ENCODE measurements at regions not wholly inside any gene's neighbourhood (a gene's known extent, or its start where the extent isn't known, plus 50 kb on each side); places are given as distances from the start of the nearest gene placed in this dataset.
"Not testable (repeated sequence)": the region's sequence is repeated elsewhere in the genome, so short reads cannot be mapped to it uniquely, and the experiment has no call there.

DNA sequence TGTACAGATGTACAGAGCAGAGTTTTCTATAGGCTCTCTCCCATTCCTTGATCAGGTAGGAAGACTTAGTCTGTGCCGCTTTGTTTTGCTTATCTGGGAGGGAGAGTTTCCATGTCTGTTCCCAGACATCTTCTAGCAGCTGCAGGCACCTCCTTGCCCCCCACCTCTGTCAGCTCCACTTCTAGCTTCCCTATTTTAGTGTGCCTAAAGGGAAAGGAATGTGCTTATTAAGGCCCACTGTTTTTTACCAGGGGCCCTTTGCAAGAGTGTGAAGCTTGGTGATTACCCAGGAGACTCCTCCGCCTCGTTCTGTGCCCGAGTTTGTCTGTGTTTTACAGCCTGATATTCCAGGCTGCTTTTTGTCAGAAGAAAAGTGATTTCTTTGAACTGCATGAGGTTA lies 1984.4 kb downstream of the OLFM4 start:
- DNase-seq (ENCODE audit: low read depth, low spot score): no peak
- no peaks in the 10 kb centered on the region for H3K36me3 ChIP-seq (ENCODE audit: insufficient read depth, low read length)
- peak overlapping the region; percentile 7; the same call in 1 of the 2 replicates for H3K27ac ChIP-seq
- no peaks in the 10 kb centered on the region for H3K9me3 ChIP-seq (ENCODE audit: low read depth, low read length)
- TF ChIP-seq POLR2AphosphoS5 (IDR thresholded peaks at IDR 0.05; ENCODE audit: borderline replicate concordance, low read depth, low read length): no peak
- no peak for TF ChIP-seq EZH2 (IDR thresholded peaks at IDR 0.05)
- no peak for TF ChIP-seq FOXP2 (optimal IDR thresholded peaks at IDR 0.05; ENCODE audit: control extremely low read depth, extremely low read length, insufficient read depth)
- peak overlapping the region; percentile 9; the same call in 1 of the 2 replicates for H3K4me3 ChIP-seq
- peak overlapping the region; percentile 35 for H3K9ac ChIP-seq (ENCODE audit: insufficient read length)

DNA sequence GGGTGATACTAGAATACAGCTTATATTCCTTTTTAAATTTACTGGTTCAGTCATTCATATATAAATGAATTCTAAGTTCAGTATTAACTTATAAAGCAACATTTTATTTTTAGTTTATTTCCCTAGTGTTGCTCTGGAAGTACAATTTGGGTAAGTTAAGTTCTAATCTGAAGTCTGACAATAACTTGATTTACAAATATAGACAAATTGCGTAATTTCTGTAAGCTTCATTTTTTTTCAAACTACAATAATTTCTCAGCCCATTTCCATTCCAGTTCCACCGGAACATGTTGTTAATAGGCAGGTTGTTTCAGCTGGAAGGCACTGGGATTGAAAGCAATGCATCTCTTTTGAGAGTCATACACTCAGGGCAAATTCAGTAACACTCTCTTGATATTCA lies 2000.7 kb downstream of the OLFM4 start:
- TF ChIP-seq POLR2AphosphoS5 (IDR thresholded peaks at IDR 0.05; ENCODE audit: borderline replicate concordance, low read depth, low read length) (no peak), FOXP2 (optimal IDR thresholded peaks at IDR 0.05; ENCODE audit: control extremely low read depth, extremely low read length, insufficient read depth) (no peak), EZH2 (IDR thresholded peaks at IDR 0.05) (no peak)
- H3K4me3 ChIP-seq: no peak overlapping the region
- no peak overlapping the region for H3K27ac ChIP-seq
- no peaks in the 10 kb centered on the region; the same call in 1 of the 2 replicates for H3K9me3 ChIP-seq (ENCODE audit: low read depth, low read length)
- no peak overlapping the region for H3K9ac ChIP-seq (ENCODE audit: insufficient read length)
- no peaks in the 10 kb centered on the region for H3K36me3 ChIP-seq (ENCODE audit: insufficient read depth, low read length)
- DNase-seq (ENCODE audit: low read depth, low spot score): no peak

DNA sequence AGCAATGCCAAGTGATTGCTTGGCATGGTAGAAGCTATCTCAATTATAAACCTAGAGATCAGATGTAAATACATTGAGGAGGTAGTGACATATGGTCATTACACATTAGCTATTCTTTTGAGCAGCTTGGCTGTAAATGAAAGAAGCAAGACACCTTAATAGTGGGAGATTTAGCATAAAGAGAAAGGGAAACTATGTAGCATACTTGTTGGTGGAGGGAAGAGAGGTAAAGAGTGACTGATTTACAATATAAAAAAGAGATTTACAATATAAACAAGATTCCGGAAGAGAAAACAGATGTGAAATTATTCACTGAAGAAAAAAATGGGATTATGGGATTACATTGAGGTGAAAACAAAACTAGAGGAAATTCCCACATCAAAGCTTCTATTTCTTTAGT lies 2009.6 kb downstream of the OLFM4 start:
- H3K9me3 ChIP-seq (ENCODE audit: low read depth, low read length): no peaks in the 10 kb centered on the region
- no peak for DNase-seq (ENCODE audit: low read depth, low spot score)
- TF ChIP-seq FOXP2 (optimal IDR thresholded peaks at IDR 0.05; ENCODE audit: control extremely low read depth, extremely low read length, insufficient read depth): no peak
- TF ChIP-seq POLR2AphosphoS5 (IDR thresholded peaks at IDR 0.05; ENCODE audit: borderline replicate concordance, low read depth, low read length): no peak
- no peak for TF ChIP-seq EZH2 (IDR thresholded peaks at IDR 0.05)
- no peak overlapping the region for H3K27ac ChIP-seq
- H3K36me3 ChIP-seq (ENCODE audit: insufficient read depth, low read length): no peaks in the 10 kb centered on the region; the same call in 1 of the 2 replicates
- H3K9ac ChIP-seq (ENCODE audit: insufficient read length): no peak overlapping the region
- no peak overlapping the region for H3K4me3 ChIP-seq

DNA sequence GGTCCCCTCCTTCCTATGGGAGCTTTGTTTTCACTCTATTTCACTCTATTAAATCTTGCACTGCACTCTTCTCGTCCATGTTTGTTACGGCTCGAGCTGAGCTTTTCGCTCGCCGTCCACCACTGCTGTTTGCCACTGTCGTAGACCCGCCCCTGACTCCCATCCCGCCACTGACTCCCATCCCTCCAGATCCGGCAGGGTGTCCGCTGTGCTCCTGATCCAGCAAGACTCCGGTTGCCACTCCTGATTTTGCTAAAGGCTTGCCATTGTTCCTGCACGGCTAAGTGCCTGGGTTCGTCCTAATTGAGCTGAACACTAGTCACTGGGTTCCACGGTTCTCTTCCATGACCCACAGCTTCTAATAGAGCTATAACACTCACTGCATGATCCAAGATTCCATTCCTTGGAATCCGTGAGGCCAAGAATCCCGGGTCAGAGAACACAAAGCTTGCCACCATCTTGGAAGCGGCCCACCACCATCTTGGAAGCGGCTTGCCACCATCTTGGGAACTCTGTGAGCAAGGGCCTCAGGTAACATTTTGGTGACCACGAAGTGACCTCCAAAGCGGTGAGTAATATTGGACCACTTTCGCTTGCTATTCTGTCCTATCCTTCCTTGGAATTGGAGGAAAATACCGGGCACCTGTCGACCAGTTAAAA lies 2025.4 kb downstream of the OLFM4 start:
- H3K27ac ChIP-seq; H3K36me3 ChIP-seq (ENCODE audit: insufficient read depth, low read length); H3K9ac ChIP-seq (ENCODE audit: insufficient read length); H3K4me3 ChIP-seq; DNase-seq (ENCODE audit: low read depth, low spot score); H3K9me3 ChIP-seq (ENCODE audit: low read depth, low read length): not testable (repeated sequence)

- not testable (repeated sequence) for DNase-seq (ENCODE audit: low read depth, low spot score); H3K4me3 ChIP-seq; H3K27ac ChIP-seq; H3K36me3 ChIP-seq (ENCODE audit: insufficient read depth, low read length); H3K9ac ChIP-seq (ENCODE audit: insufficient read length); H3K9me3 ChIP-seq (ENCODE audit: low read depth, low read length)
Observed at GRCh38 chr13:55055666-55056065, 2027.1 kb downstream of the OLFM4 start.

DNA sequence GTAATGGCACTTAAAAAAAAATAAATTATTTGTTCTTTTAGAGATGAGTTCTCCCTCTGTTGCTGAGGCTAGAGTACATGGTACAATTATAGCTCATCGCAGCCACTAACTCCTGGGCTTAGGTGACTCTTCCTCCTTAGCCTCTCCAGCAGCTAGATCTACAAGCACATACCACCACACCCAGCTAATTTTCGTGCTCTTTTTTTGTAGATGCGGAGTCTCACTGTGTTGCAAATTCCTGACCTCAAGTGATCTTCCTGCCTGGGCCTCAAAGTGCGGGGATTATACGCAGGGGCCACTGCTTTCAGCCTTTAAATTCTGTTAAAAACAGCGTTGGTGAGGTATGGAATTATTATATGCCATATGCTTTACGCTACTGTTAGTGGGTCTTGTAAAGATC lies 2034.0 kb downstream of the OLFM4 start:
- Histone ChIP-seq H3K9ac (ENCODE audit: insufficient read length) (no peak overlapping the region), H3K4me3 (no peak overlapping the region), H3K27ac (no peak overlapping the region), H3K36me3 (ENCODE audit: insufficient read depth, low read length) (no peaks in the 10 kb centered on the region), H3K9me3 (ENCODE audit: low read depth, low read length) (no peaks in the 10 kb centered on the region)
- no peak for DNase-seq (ENCODE audit: low read depth, low spot score)
- TF ChIP-seq POLR2AphosphoS5 (IDR thresholded peaks at IDR 0.05; ENCODE audit: borderline replicate concordance, low read depth, low read length) (no peak), EZH2 (IDR thresholded peaks at IDR 0.05) (no peak)

GRCh38 chr13:55067946-55068345 lies 2039.3 kb downstream of the OLFM4 start:
- TF ChIP-seq FOXP2 (optimal IDR thresholded peaks at IDR 0.05; ENCODE audit: control extremely low read depth, extremely low read length, insufficient read depth) (no peak), EZH2 (IDR thresholded peaks at IDR 0.05) (no peak), POLR2AphosphoS5 (IDR thresholded peaks at IDR 0.05; ENCODE audit: borderline replicate concordance, low read depth, low read length) (no peak)
- Histone ChIP-seq H3K4me3 (no peak overlapping the region), H3K9me3 (ENCODE audit: low read depth, low read length) (no peaks in the 10 kb centered on the region), H3K36me3 (ENCODE audit: insufficient read depth, low read length) (no peaks in the 10 kb centered on the region), H3K27ac (no peak overlapping the region), H3K9ac (ENCODE audit: insufficient read length) (no peak overlapping the region)
- DNase-seq (ENCODE audit: low read depth, low spot score): no peak

GRCh38 chr13:55069746-55070145 lies 2041.1 kb downstream of the OLFM4 start:
- H3K36me3 ChIP-seq (ENCODE audit: insufficient read depth, low read length): no peaks in the 10 kb centered on the region
- no peak for DNase-seq (ENCODE audit: low read depth, low spot score)

DNA sequence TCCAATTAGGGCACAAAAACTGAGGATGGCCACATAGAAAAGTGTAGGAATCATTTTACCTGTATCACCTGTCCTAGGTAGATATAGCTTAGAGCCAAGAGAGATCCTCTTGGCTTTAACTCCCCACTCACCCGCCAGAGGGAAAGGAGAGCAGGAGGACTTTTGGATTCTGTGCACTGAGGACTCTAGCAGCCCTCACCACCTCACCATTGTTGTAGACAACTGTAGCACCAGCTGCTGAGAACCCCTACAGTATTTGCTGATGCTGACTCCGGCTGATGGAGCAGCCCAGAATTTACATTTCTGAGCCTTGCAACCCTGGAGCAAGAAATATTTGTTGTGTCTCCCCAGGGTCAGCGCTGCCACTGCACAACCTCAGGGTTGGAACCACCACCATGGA lies 2044.4 kb downstream of the OLFM4 start:
- DNase-seq (ENCODE audit: low read depth, low spot score): no peak
- H3K4me3 ChIP-seq: no peak overlapping the region
- no peak overlapping the region for H3K9ac ChIP-seq (ENCODE audit: insufficient read length)
- TF ChIP-seq EZH2 (IDR thresholded peaks at IDR 0.05): no peak
- no peak for TF ChIP-seq FOXP2 (optimal IDR thresholded peaks at IDR 0.05; ENCODE audit: control extremely low read depth, extremely low read length, insufficient read depth)
- no peak for TF ChIP-seq POLR2AphosphoS5 (IDR thresholded peaks at IDR 0.05; ENCODE audit: borderline replicate concordance, low read depth, low read length)
- H3K36me3 ChIP-seq (ENCODE audit: insufficient read depth, low read length): no peaks in the 10 kb centered on the region
- no peaks in the 10 kb centered on the region for H3K9me3 ChIP-seq (ENCODE audit: low read depth, low read length)
- H3K27ac ChIP-seq: no peak overlapping the region

More at GRCh38 chr13:55069746-55070145, 2041.1 kb downstream of the OLFM4 start:
- no peak for TF ChIP-seq POLR2AphosphoS5 (IDR thresholded peaks at IDR 0.05; ENCODE audit: borderline replicate concordance, low read depth, low read length)
- TF ChIP-seq EZH2 (IDR thresholded peaks at IDR 0.05): no peak
- no peak for TF ChIP-seq FOXP2 (optimal IDR thresholded peaks at IDR 0.05; ENCODE audit: control extremely low read depth, extremely low read length, insufficient read depth)
- Histone ChIP-seq H3K9ac (ENCODE audit: insufficient read length) (no peak overlapping the region), H3K4me3 (no peak overlapping the region), H3K9me3 (ENCODE audit: low read depth, low read length) (no peaks in the 10 kb centered on the region), H3K27ac (no peak overlapping the region)
